MM.1S (cell line): ENCODE measurements at regions not wholly inside any gene's neighbourhood (a gene's known extent, or its start where the extent isn't known, plus 50 kb on each side); places are given as distances from the start of the nearest gene placed in this dataset.

Experiments
- EZH2 ChIP-seq: fragments of 300-600 bp; sonication (generic); optimal IDR thresholded peaks from 2 replicates; pipeline ENCODE3; 2017; ENCODE audit warnings: low read depth, mild to moderate bottlenecking, antibody characterized with exemption, low read length, mixed read lengths
- TF ChIP-seq, protein P1 (sequence below): fragments of 300-600 bp; sonication (generic); IDR thresholded peaks from 2 replicates; pipeline ENCODE4 v1.5.1; 2016; ENCODE audit warnings: antibody characterized with exemption, low read length, mixed read lengths

DNA sequence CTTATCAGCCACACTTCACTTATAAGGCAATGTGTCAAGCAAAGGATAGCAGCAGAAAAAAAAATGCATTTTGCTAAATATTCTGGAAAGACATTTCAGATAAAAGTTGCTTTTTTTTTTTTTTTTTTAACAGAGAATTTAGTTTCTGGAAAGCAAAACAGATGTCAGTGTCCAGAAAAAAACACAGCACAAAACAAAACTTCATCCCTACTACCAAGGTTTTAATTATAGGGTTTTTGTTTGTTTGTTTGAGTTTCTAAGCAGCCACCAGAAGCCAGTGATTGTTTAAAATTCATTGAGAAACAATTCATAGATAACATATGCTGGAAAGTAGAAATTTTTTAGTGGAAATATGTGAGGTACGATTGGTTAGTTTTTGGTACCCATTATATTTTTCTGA is 1202.7 kb downstream of the OTOL1 start:
- TF ChIP-seq, protein P1, sequence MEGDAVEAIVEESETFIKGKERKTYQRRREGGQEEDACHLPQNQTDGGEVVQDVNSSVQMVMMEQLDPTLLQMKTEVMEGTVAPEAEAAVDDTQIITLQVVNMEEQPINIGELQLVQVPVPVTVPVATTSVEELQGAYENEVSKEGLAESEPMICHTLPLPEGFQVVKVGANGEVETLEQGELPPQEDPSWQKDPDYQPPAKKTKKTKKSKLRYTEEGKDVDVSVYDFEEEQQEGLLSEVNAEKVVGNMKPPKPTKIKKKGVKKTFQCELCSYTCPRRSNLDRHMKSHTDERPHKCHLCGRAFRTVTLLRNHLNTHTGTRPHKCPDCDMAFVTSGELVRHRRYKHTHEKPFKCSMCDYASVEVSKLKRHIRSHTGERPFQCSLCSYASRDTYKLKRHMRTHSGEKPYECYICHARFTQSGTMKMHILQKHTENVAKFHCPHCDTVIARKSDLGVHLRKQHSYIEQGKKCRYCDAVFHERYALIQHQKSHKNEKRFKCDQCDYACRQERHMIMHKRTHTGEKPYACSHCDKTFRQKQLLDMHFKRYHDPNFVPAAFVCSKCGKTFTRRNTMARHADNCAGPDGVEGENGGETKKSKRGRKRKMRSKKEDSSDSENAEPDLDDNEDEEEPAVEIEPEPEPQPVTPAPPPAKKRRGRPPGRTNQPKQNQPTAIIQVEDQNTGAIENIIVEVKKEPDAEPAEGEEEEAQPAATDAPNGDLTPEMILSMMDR, result no peak
- no peak for TF ChIP-seq EZH2
